H1 (cell line): ENCODE measurements at regions not wholly inside any gene's neighbourhood (a gene's known extent, or its start where the extent isn't known, plus 50 kb on each side); places are given as distances from the start of the nearest gene placed in this dataset.
"Not testable (repeated sequence)": the region's sequence is repeated elsewhere in the genome, so short reads cannot be mapped to it uniquely, and the experiment has no call there.

Experiments used
- CTCF ChIA-PET: fragments of 300-600 bp; sonication (Branson Sonifier 250); formaldehyde crosslinking; loops from one replicate; lab custom pipeline; 2021; ENCODE audit not compliant: partially characterized antibody; lab: Charles Lee
- POLR2A ChIA-PET: fragments of 300-600 bp; sonication (Branson Sonifier 250); formaldehyde crosslinking; loops from one replicate; lab custom pipeline; 2021; ENCODE audit warnings: inconsistent platforms; ENCODE audit not compliant: partially characterized antibody; lab: Charles Lee
- DNase-seq, 2 experiments: peaks; one replicate each; pipeline versions ENCODE4 v3.0.0 to v3.0.0-alpha.2; 2010 to 2022; ENCODE audit warnings: low spot score in 2 of 2, low read depth in 1 of 2, mixed read lengths in 1 of 2
- FAIRE-seq: peaks from 2 replicates; lab custom pipeline; 2011; peaks lifted over from hg19 to GRCh38; lab: Jason Lieb, UNC
- H2AFZ ChIP-seq: 2 replicates; pipeline ENCODE4 v1.8.1; 2012; ENCODE audit warnings: low read length, inconsistent platforms
- H2AK5ac ChIP-seq: 2 replicates; pipeline ENCODE4 v1.6.1; 2013; ENCODE audit warnings: low read depth, low read length
- H2BK120ac ChIP-seq: replicated peaks from 2 replicates; pipeline ENCODE3; 2013; ENCODE audit warnings: low read depth, low read length, inconsistent platforms
- H2BK12ac ChIP-seq: 2 replicates; pipeline ENCODE4 v1.6.1; 2013; ENCODE audit warnings: low read depth, low read length
- H2BK15ac ChIP-seq: 2 replicates; pipeline ENCODE4 v1.6.1; 2013; ENCODE audit warnings: low read length
- H2BK20ac ChIP-seq: 2 replicates; pipeline ENCODE4 v1.6.1; 2013; ENCODE audit warnings: low read length
- H2BK5ac ChIP-seq: 2 replicates; pipeline ENCODE4 v1.6.1; 2013; ENCODE audit warnings: low read depth, low read length
- H3K14ac ChIP-seq: 2 replicates; pipeline ENCODE4 v1.6.1; 2013; ENCODE audit warnings: inconsistent platforms; ENCODE audit not compliant: insufficient read length
- H3K18ac ChIP-seq: 2 replicates; pipeline ENCODE4 v1.6.1; 2013; ENCODE audit warnings: low read length; ENCODE audit errors: extremely low read depth
- H3K23ac ChIP-seq: 2 replicates; pipeline ENCODE4 v1.6.1; 2013; ENCODE audit warnings: inconsistent platforms; ENCODE audit not compliant: insufficient read length
- H3K23me2 ChIP-seq: 2 replicates; pipeline ENCODE4 v1.6.1; 2013; ENCODE audit warnings: low read depth, low read length
- H3K27ac ChIP-seq: 2 replicates; pipeline ENCODE4 v1.6.1; 2011; ENCODE audit warnings: low read depth, low read length, inconsistent platforms
- H3K27me3 ChIP-seq, 4 experiments: replicated peaks in 1 of 4; 1 replicate in 1 of 4; 2 replicates in 3 of 4; pipeline versions ENCODE4 v1.6.1 to v1.8.1; 2011 to 2013; ENCODE audit warnings: low read length in 3 of 4, mild to moderate bottlenecking in 3 of 4, inconsistent platforms in 2 of 4, mixed read lengths in 2 of 4, moderate library complexity in 1 of 4; ENCODE audit not compliant: control insufficient read depth in 3 of 4, insufficient read depth in 3 of 4; ENCODE audit errors: extremely low read depth in 1 of 4
- H3K36me3 ChIP-seq, 4 experiments: 2 replicates each; pipeline versions ENCODE4 v1.6.1 to v1.8.1; 2011 to 2013; ENCODE audit warnings: mild to moderate bottlenecking in 4 of 4, low read length in 3 of 4, moderate library complexity in 2 of 4, control low read depth in 1 of 4, inconsistent platforms in 1 of 4; ENCODE audit not compliant: insufficient read depth in 4 of 4, control insufficient read depth in 2 of 4
- H3K4ac ChIP-seq: replicated peaks from 2 replicates; pipeline ENCODE3; 2013; ENCODE audit warnings: low read length, low read depth, mixed read lengths, inconsistent platforms; ENCODE audit not compliant: insufficient read length
- H3K4me1 ChIP-seq, 4 experiments: replicated peaks in 1 of 4; 1 replicate in 1 of 4; 2 replicates in 3 of 4; pipeline versions ENCODE4 v1.6.1 to v1.8.1; 2011 to 2013; ENCODE audit warnings: low read length in 3 of 4, inconsistent platforms in 2 of 4, mixed read lengths in 1 of 4; ENCODE audit not compliant: insufficient read depth in 4 of 4, control insufficient read depth in 3 of 4
- H3K4me2 ChIP-seq, 2 experiments: 2 replicates each; pipeline versions ENCODE4 v1.6.1 to v1.8.1; 2011 to 2013; ENCODE audit warnings: low read depth in 2 of 2, low read length in 2 of 2, control low read depth in 1 of 2, inconsistent platforms in 1 of 2, mild to moderate bottlenecking in 1 of 2; ENCODE audit not compliant: insufficient read depth in 1 of 2
- H3K4me3 ChIP-seq, 4 experiments: fragments of 200-600, 300-600 bp in 1 of 4; sonication (generic), shearing (Covaris generic), sonication (Bioruptor Twin) in 1 of 4; 2 replicates each; pipeline versions ENCODE4 v1.5.1 to v1.8.1; 2011 to 2016; ENCODE audit warnings: low read length in 4 of 4, low read depth in 3 of 4, control low read depth in 2 of 4, inconsistent platforms in 2 of 4, mild to moderate bottlenecking in 2 of 4, mixed read lengths in 1 of 4, moderate library complexity in 1 of 4; ENCODE audit not compliant: insufficient read depth in 2 of 4; ENCODE audit errors: extremely low read depth in 1 of 4
- H3K56ac ChIP-seq: replicated peaks from 2 replicates; pipeline ENCODE3; 2013; ENCODE audit warnings: low read depth, mild to moderate bottlenecking, mixed read lengths, low read length, inconsistent platforms; ENCODE audit not compliant: insufficient read length
- H3K79me1 ChIP-seq: 2 replicates; pipeline ENCODE4 v1.6.1; 2013; ENCODE audit warnings: low read depth, low read length, control low read depth
- H3K79me2 ChIP-seq, 2 experiments: 2 replicates each; pipeline versions ENCODE4 v1.6.1 to v1.8.1; 2012 to 2013; ENCODE audit warnings: low read length in 2 of 2, mild to moderate bottlenecking in 2 of 2, inconsistent platforms in 1 of 2; ENCODE audit not compliant: insufficient read depth in 2 of 2, control insufficient read depth in 1 of 2
- H3K9ac ChIP-seq, 4 experiments: replicated peaks in 1 of 4; 1 replicate in 1 of 4; 2 replicates in 3 of 4; pipeline versions ENCODE4 v1.6.1 to v1.8.1; 2011 to 2013; ENCODE audit warnings: low read depth in 3 of 4, low read length in 3 of 4, control low read depth in 2 of 4, mild to moderate bottlenecking in 2 of 4, moderate library complexity in 2 of 4, inconsistent platforms in 1 of 4; ENCODE audit errors: extremely low read depth in 1 of 4
- H3K9me3 ChIP-seq, 2 experiments: 2 replicates each; pipeline versions ENCODE4 v1.6.1 to v1.8.1; 2012 to 2013; ENCODE audit warnings: mild to moderate bottlenecking in 2 of 2, moderate library complexity in 2 of 2, control low read depth in 1 of 2, inconsistent platforms in 1 of 2, low read depth in 1 of 2, low read length in 1 of 2, mixed read lengths in 1 of 2; ENCODE audit not compliant: insufficient read depth in 2 of 2
- H4K20me1 ChIP-seq, 2 experiments: replicated peaks in 1 of 2; 2 replicates each; pipeline versions ENCODE3 to v1.8.1; 2011 to 2013; ENCODE audit warnings: inconsistent platforms in 2 of 2, low read length in 2 of 2, mild to moderate bottlenecking in 1 of 2; ENCODE audit not compliant: insufficient read depth in 2 of 2, control insufficient read depth in 1 of 2
- H4K5ac ChIP-seq: 2 replicates; pipeline ENCODE4 v1.6.1; 2013; ENCODE audit warnings: low read length, low read depth, mixed read lengths, inconsistent platforms; ENCODE audit not compliant: insufficient read length
- H4K8ac ChIP-seq: 2 replicates; pipeline ENCODE4 v1.8.0; 2013; ENCODE audit warnings: mild to moderate bottlenecking, moderate library complexity, low read length, inconsistent platforms; ENCODE audit not compliant: insufficient read depth; ENCODE audit errors: extremely low read depth
- H4K91ac ChIP-seq: replicated peaks from 2 replicates; pipeline ENCODE3; 2013; ENCODE audit warnings: low read length, mixed read lengths, inconsistent platforms; ENCODE audit not compliant: insufficient read length
- WGBS, 2 experiments: shearing (Covaris generic) in 1 of 2; methylation state at CpG; one replicate each; pipeline versions ENCODE4 v1.1.6 to v1.1.7; 2013 to 2015; ENCODE audit warnings: low lambda C conversion rate in 2 of 2, mixed read lengths in 2 of 2, inconsistent platforms in 1 of 2, low coverage in 1 of 2, missing lambda C conversion rate in 1 of 2; ENCODE audit not compliant: insufficient replicate concordance in 2 of 2, insufficient coverage in 1 of 2, insufficient read length in 1 of 2; ENCODE audit errors: extremely low coverage in 1 of 2, missing lambda C conversion rate in 1 of 2; 5-methylcytosine and 5-hydroxymethylcytosine counted together

GRCh38 chr1:83158924-83159323, 840.0 kb downstream of the TTLL7 start:
- not testable (repeated sequence) for H3K27me3 ChIP-seq, H3K4ac ChIP-seq

GRCh38 chr1:83154306-83154705, 844.6 kb downstream of the TTLL7 start:
- not testable (repeated sequence) for H3K79me2 ChIP-seq, H3K4me1 ChIP-seq

More at GRCh38 chr1:83158924-83159323, 840.0 kb downstream of the TTLL7 start:
- H3K23me2 ChIP-seq, H3K56ac ChIP-seq, H3K14ac ChIP-seq, H3K4me3 ChIP-seq, H2BK120ac ChIP-seq, CTCF ChIA-PET, H2BK20ac ChIP-seq, H3K18ac ChIP-seq, H2AK5ac ChIP-seq, H3K9ac ChIP-seq, H3K36me3 ChIP-seq, H3K9me3 ChIP-seq, H3K4me2 ChIP-seq, H3K4me1 ChIP-seq, H4K20me1 ChIP-seq, H2AFZ ChIP-seq, H3K23ac ChIP-seq, H2BK12ac ChIP-seq, H2BK5ac ChIP-seq, H2BK15ac ChIP-seq, H3K27ac ChIP-seq, H4K91ac ChIP-seq, POLR2A ChIA-PET, H3K79me1 ChIP-seq, H4K5ac ChIP-seq, H3K79me2 ChIP-seq, DNase-seq, H4K8ac ChIP-seq: not testable (repeated sequence)
- WGBS, 2 experiments = no CpG with 5 or more reads among the region's 1 CpG
- peak; percentile 97 for FAIRE-seq

More at GRCh38 chr1:83154306-83154705, 844.6 kb downstream of the TTLL7 start:
- H4K91ac ChIP-seq, H3K23ac ChIP-seq, H2BK5ac ChIP-seq, FAIRE-seq, H3K4me3 ChIP-seq, DNase-seq, H2BK12ac ChIP-seq, H3K9ac ChIP-seq, H2BK120ac ChIP-seq, POLR2A ChIA-PET, H2AFZ ChIP-seq, H3K4me2 ChIP-seq, CTCF ChIA-PET, H3K79me1 ChIP-seq, H2BK15ac ChIP-seq, H2BK20ac ChIP-seq, H3K23me2 ChIP-seq, H3K56ac ChIP-seq, H3K14ac ChIP-seq, H3K36me3 ChIP-seq, H4K8ac ChIP-seq, H3K9me3 ChIP-seq, H4K20me1 ChIP-seq, H4K5ac ChIP-seq, H3K27ac ChIP-seq, H2AK5ac ChIP-seq, H3K4ac ChIP-seq, H3K18ac ChIP-seq, H3K27me3 ChIP-seq: not testable (repeated sequence)
- WGBS, 2 experiments = 93% methylated on average over 1 of the region's 1 CpG; no CpG with 5 or more reads in 1 of the 2 experiments
